GM21390 (cell line): ENCODE measurements at regions not wholly inside any gene's neighbourhood (a gene's known extent, or its start where the extent isn't known, plus 50 kb on each side); places are given as distances from the start of the nearest gene placed in this dataset.
"Not testable (repeated sequence)": the region's sequence is repeated elsewhere in the genome, so short reads cannot be mapped to it uniquely, and the experiment has no call there.

Source experiments
- ATAC-seq: cut with Tn5 transposase; IDR thresholded peaks from one replicate; pipeline ENCODE4 v1.9.1; 2021; ENCODE audit not compliant: unreplicated experiment

GRCh38 chr3:177795216-177795615, 597.9 kb upstream of the TBL1XR1 start:
- ATAC-seq = no peak

GRCh38 chr3:177795859-177796258, 598.6 kb upstream of the TBL1XR1 start:
- no peak for ATAC-seq

- not testable (repeated sequence) for ATAC-seq
These were observed 602.9 kb upstream of the TBL1XR1 start for GRCh38 chr3:177800147-177800546.

GRCh38 chr3:177800561-177800960, 603.3 kb upstream of the TBL1XR1 start:
- no peak for ATAC-seq

- no peak for ATAC-seq
These were observed 605.0 kb upstream of the TBL1XR1 start for GRCh38 chr3:177802151-177802900.

GRCh38 chr3:177803500-177803899, 606.2 kb upstream of the TBL1XR1 start:
- no peak for ATAC-seq

- no peak for ATAC-seq
These were observed 606.8 kb upstream of the TBL1XR1 start for GRCh38 chr3:177804032-177804431.

- no peak for ATAC-seq
These were observed 607.4 kb upstream of the TBL1XR1 start for GRCh38 chr3:177804646-177805045.

GRCh38 chr3:177807150-177807875, 610.0 kb upstream of the TBL1XR1 start:
- no peak for ATAC-seq

GRCh38 chr3:177808928-177809478, 611.7 kb upstream of the TBL1XR1 start:
- ATAC-seq = not testable (repeated sequence)

- ATAC-seq = no peak
These were observed 612.9 kb upstream of the TBL1XR1 start for GRCh38 chr3:177810162-177810623.

GRCh38 chr3:177811112-177811511, 613.8 kb upstream of the TBL1XR1 start:
- ATAC-seq = no peak

- no peak for ATAC-seq
These were observed 614.6 kb upstream of the TBL1XR1 start for GRCh38 chr3:177811835-177812234.

- no peak for ATAC-seq
These were observed 615.2 kb upstream of the TBL1XR1 start for GRCh38 chr3:177812492-177812891.

GRCh38 chr3:177813322-177813721, 616.0 kb upstream of the TBL1XR1 start:
- no peak for ATAC-seq

GRCh38 chr3:177816667-177817208, 619.5 kb upstream of the TBL1XR1 start:
- ATAC-seq = no peak

GRCh38 chr3:177817751-177818150, 620.5 kb upstream of the TBL1XR1 start:
- no peak for ATAC-seq

GRCh38 chr3:177818712-177819240, 621.5 kb upstream of the TBL1XR1 start:
- no peak for ATAC-seq

GRCh38 chr3:177820683-177821316, 623.5 kb upstream of the TBL1XR1 start:
- ATAC-seq = peak; percentile 90

GRCh38 chr3:177822681-177823096, 625.4 kb upstream of the TBL1XR1 start:
- no peak for ATAC-seq

- ATAC-seq = no peak
These were observed 626.5 kb upstream of the TBL1XR1 start for GRCh38 chr3:177823701-177824189.
